NCI-H146 treated with DMSO at 0.1 percent for 48 hours (cell line): ENCODE measurements at regions not wholly inside any gene's neighbourhood (a gene's known extent, or its start where the extent isn't known, plus 50 kb on each side); places are given as distances from the start of the nearest gene placed in this dataset.

ENCODE experiments used
- DNase-seq: peaks from one replicate; lab custom pipeline; 2025; ENCODE audit not compliant: unreplicated experiment; lab: John Stamatoyannopoulos, UW

- no peak for DNase-seq
Measured at GRCh38 chr2:41737888-41738287, 309.9 kb upstream of the PKDCC start.

GRCh38 chr2:41741951-41742595 is 305.7 kb upstream of the PKDCC start:
- DNase-seq, result peak; percentile 29

GRCh38 chr2:41743324-41743723 is 304.5 kb upstream of the PKDCC start:
- DNase-seq, result no peak

GRCh38 chr2:41750829-41751228 is 297.0 kb upstream of the PKDCC start:
- DNase-seq, result no peak

- no peak for DNase-seq
Measured at GRCh38 chr2:41759880-41760279, 287.9 kb upstream of the PKDCC start.

GRCh38 chr2:41763141-41763540 is 284.7 kb upstream of the PKDCC start:
- peak; percentile 66 for DNase-seq

- no peak for DNase-seq
Measured at GRCh38 chr2:41764131-41764530, 283.7 kb upstream of the PKDCC start.

GRCh38 chr2:41764919-41765318 is 282.9 kb upstream of the PKDCC start:
- DNase-seq, result peak; percentile 11

- DNase-seq, result no peak
Measured at GRCh38 chr2:41768310-41768709, 279.5 kb upstream of the PKDCC start.

- DNase-seq, result no peak
Measured at GRCh38 chr2:41771710-41772109, 276.1 kb upstream of the PKDCC start.

GRCh38 chr2:41772697-41773096 is 275.1 kb upstream of the PKDCC start:
- DNase-seq, result no peak

- DNase-seq, result no peak
Measured at GRCh38 chr2:41774011-41774605, 273.7 kb upstream of the PKDCC start.

GRCh38 chr2:41775366-41776025 is 272.3 kb upstream of the PKDCC start:
- DNase-seq, result no peak

GRCh38 chr2:41779888-41780287 is 267.9 kb upstream of the PKDCC start:
- peak; percentile 30 for DNase-seq

GRCh38 chr2:41782306-41783158 is 265.3 kb upstream of the PKDCC start:
- DNase-seq, result peak; percentile 29

GRCh38 chr2:41784496-41784895 is 263.3 kb upstream of the PKDCC start:
- DNase-seq, result no peak

GRCh38 chr2:41785251-41786022 is 262.4 kb upstream of the PKDCC start:
- DNase-seq, result no peak

- DNase-seq, result no peak
Measured at GRCh38 chr2:41791523-41791922, 256.3 kb upstream of the PKDCC start.

GRCh38 chr2:41803361-41803760 is 244.5 kb upstream of the PKDCC start:
- no peak for DNase-seq

- DNase-seq, result no peak
Measured at GRCh38 chr2:41806286-41806685, 241.5 kb upstream of the PKDCC start.

GRCh38 chr2:41821167-41821566 is 226.7 kb upstream of the PKDCC start:
- DNase-seq, result no peak
